Skeletal muscle satellite cell (primary cell): ENCODE measurements at regions not wholly inside any gene's neighbourhood (a gene's known extent, or its start where the extent isn't known, plus 50 kb on each side); places are given as distances from the start of the nearest gene placed in this dataset.

Source experiments
- H3K27me3 ChIP-seq: 2 replicates; pipeline ENCODE4 v1.7.0; 2013; ENCODE audit warnings: low read length; ENCODE audit not compliant: control insufficient read depth, insufficient read depth
- H3K36me3 ChIP-seq: 2 replicates; pipeline ENCODE4 v1.7.0; 2013; ENCODE audit warnings: mild to moderate bottlenecking, control low read depth, low read length; ENCODE audit not compliant: insufficient read depth
- H3K4me1 ChIP-seq: 2 replicates; pipeline ENCODE4 v1.7.0; 2013; ENCODE audit warnings: low read length; ENCODE audit not compliant: control insufficient read depth, insufficient read depth
- H3K4me2 ChIP-seq: 2 replicates; pipeline ENCODE4 v1.7.0; 2013; ENCODE audit warnings: mild to moderate bottlenecking, low read length
- H3K4me3 ChIP-seq: 2 replicates; pipeline ENCODE4 v1.7.0; 2013; ENCODE audit warnings: low read length
- H3K9ac ChIP-seq: 2 replicates; pipeline ENCODE4 v1.7.0; 2013; ENCODE audit warnings: mild to moderate bottlenecking, low read depth, low read length, moderate library complexity
- H3K9me3 ChIP-seq: replicated peaks from 2 replicates; pipeline ENCODE4 v1.7.0; 2013; ENCODE audit warnings: mild to moderate bottlenecking, control low read depth, low read length

DNA sequence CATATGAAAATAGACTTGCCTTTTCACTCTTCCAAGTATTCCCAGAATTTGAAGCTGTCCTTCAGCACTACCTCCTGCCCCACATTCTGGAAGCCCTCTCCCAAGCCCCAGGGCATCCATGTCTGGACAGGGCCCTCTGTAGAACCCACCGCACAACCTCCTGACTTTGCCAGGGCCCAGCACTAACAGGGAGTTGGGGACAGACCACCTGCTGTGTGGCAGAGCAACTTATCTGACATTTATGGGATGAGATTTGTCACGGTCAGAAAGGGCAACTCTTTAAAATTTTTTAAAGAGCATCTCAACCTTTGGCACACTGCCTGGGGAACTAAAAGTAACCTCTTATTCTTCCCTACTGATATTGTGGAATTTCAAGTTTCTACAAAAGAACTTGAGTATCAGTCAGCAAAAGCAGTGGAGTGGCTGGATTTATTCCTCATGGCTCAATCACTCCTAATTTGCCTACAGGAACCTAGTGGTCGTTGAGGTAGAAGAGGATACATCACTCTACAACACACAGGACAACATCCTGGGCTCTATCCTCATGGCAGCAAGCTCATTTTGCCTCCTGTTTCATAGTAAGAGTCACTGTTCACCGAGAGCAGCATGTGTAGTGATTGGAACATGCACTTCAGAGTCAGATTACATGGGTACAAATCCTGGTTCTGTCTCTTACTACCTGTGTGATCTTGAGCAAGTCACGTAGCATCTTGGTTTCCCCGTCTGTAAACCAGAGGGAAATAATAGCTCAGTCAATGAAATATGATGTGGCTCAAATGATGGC lies 285.3 kb downstream of the ENC1 start:
- Histone ChIP-seq H3K4me2 (no peak overlapping the region), H3K9ac (no peak overlapping the region), H3K36me3 (no peaks in the 10 kb centered on the region), H3K27me3 (peaks cover 3% of the 10 kb centered on the region), H3K4me3 (no peak overlapping the region), H3K4me1 (no peaks in the 10 kb centered on the region), H3K9me3 (no peaks in the 10 kb centered on the region)

DNA sequence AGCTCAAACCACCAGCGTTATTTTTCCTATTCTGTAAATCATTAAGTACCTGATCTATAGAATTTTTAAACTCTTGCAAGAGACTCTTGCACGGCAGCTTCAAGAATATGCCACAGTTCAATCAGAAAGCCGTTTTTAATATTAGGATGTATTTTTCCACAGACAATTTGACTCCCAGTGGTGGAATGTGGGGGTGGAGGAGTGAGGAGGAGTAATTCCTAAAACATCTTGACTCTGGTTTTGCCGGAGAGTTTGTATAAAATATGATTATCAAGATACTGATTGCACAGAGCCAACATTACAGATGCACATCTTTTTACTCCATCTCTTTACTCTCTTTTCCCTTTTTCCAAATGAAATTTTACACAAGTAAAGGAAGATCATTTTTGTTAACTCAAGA lies 288.3 kb downstream of the ENC1 start:
- peaks cover 3% of the 10 kb centered on the region for H3K27me3 ChIP-seq
- no peaks in the 10 kb centered on the region for H3K4me1 ChIP-seq
- no peaks in the 10 kb centered on the region for H3K9me3 ChIP-seq

DNA sequence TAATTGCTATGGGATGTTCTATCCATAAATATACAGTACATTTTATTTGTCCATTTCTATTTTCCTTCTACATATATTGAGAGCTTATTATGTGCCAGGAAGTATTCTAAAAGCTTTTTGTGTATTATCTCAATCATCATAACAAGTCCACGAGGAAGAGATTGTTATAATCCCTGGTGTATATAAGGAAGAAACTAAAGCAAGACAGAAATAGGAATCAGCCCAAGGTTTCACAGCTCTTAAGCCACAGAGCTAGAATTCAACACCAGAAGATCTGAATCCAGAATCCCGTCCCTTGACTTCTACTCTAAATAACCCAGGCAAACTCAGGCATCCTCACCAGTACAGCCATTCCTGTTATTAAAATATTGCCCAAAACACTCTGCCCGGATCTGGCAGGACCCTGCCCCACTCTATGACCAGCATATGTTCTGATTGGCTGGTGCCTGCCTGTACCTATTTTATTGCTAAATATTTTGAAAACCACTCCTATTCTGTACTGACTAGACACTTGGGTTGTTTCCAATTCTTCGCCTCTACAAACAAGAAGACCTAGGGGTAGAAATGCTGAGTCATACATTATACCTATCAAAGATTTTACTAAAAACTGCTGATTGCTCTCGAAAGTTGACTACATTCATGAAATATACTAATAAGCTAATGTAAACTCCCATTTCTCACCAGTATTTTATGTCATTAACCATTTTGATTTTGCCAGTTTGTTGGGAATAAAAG lies 297.4 kb downstream of the ENC1 start:
- H3K4me3 ChIP-seq: no peak overlapping the region
- H3K9me3 ChIP-seq: no peaks in the 10 kb centered on the region
- no peak overlapping the region for H3K9ac ChIP-seq
- no peaks in the 10 kb centered on the region for H3K4me1 ChIP-seq
- H3K36me3 ChIP-seq: no peaks in the 10 kb centered on the region
- H3K4me2 ChIP-seq: no peak overlapping the region
- H3K27me3 ChIP-seq: peaks cover 4% of the 10 kb centered on the region

More for the DNA sequence above, 288.3 kb downstream of the ENC1 start:
- H3K36me3 ChIP-seq: no peaks in the 10 kb centered on the region
- no peak overlapping the region for H3K9ac ChIP-seq
- no peak overlapping the region for H3K4me3 ChIP-seq
- H3K4me2 ChIP-seq: no peak overlapping the region

DNA sequence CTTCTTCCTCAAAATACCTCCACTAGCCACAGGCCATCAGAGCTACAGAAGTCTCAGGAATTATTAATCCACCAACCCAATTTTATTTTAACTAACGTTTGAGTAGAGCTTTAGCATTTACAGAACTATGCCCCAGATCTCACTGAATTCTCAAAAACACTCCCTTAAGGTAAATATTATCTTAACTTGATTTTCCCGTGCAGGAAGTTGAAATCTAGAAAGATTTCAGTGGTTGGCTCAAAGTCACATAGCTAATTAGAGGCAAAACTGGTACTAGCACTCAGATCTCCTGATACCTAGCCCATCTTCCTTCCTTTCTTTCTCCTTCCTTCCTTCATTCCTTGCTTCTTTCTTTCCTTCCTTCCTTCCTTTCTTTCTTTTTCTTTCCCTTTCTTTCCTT lies 298.3 kb downstream of the ENC1 start:
- Histone ChIP-seq H3K36me3 (no peaks in the 10 kb centered on the region), H3K27me3 (peaks cover 4% of the 10 kb centered on the region), H3K4me2 (no peak overlapping the region), H3K4me3 (no peak overlapping the region), H3K9ac (no peak overlapping the region), H3K9me3 (no peaks in the 10 kb centered on the region), H3K4me1 (no peaks in the 10 kb centered on the region)

DNA sequence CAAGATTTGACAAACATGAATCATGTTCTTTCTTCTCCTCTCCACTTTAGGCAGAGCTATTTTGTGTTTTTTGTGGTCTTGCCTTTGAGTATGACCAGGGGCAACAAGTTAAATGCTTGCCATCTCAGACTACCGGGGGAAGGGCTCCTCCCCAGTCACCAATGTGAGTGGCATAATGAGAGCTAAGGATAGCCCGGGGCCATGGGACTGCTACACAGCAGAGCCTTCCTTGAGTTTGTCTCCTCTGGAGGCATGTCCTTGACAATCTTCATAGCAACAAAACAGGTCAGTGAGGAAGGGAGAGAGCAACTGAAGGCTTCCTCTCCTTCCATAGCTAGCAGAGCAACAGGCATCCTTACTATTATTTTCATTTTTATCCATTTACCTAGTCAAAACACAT lies 299.3 kb downstream of the ENC1 start:
- Histone ChIP-seq H3K4me2 (no peak overlapping the region), H3K9ac (no peak overlapping the region), H3K4me1 (no peaks in the 10 kb centered on the region), H3K27me3 (peaks cover 4% of the 10 kb centered on the region), H3K4me3 (no peak overlapping the region), H3K9me3 (no peaks in the 10 kb centered on the region), H3K36me3 (no peaks in the 10 kb centered on the region)

DNA sequence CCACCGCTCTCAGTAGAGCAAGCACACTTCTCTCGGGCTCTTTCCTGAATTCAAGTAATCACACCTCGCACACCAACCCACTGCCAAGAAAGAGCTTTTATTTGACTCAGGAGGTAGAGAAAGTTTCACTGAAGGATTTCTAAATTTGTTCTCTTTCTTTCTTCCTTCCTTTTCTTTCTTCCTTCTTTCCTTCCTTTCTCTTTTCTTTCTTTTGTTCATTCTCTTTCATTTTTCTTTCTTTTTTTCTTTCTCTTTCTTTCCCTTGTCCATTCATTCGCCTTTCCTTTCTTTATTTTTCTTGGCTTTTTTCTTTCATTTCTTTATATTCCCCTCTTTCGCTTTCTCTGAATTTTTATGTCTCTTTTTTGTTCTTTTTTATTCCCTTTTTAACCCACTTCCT lies 300.1 kb downstream of the ENC1 start:
- no peaks in the 10 kb centered on the region for H3K36me3 ChIP-seq
- H3K4me2 ChIP-seq: no peak overlapping the region
- no peak overlapping the region for H3K4me3 ChIP-seq
- no peaks in the 10 kb centered on the region for H3K4me1 ChIP-seq
- no peak overlapping the region for H3K9ac ChIP-seq
- H3K9me3 ChIP-seq: no peaks in the 10 kb centered on the region
- peaks cover 4% of the 10 kb centered on the region for H3K27me3 ChIP-seq

DNA sequence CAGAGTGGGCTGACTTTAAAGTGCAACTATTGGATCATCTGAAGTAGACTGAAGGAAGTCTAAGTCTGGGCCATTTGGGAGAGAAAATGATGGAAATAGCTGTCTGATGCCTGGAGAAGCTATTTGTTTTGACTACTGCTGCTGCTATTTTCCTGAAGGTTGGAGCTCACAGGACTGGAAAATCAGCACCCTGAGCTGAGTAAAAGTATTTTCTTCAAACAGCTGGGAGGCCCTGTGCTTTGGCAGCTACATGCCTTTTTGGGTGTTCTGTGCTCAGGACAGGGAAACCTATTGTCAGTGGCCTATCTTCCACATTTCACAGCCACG lies 302.6 kb downstream of the ENC1 start:
- no peak overlapping the region for H3K9ac ChIP-seq
- no peaks in the 10 kb centered on the region for H3K4me1 ChIP-seq
- no peaks in the 10 kb centered on the region for H3K9me3 ChIP-seq
- H3K4me3 ChIP-seq: no peak overlapping the region
- no peak overlapping the region for H3K4me2 ChIP-seq
- H3K27me3 ChIP-seq: peaks cover 4% of the 10 kb centered on the region
- no peaks in the 10 kb centered on the region for H3K36me3 ChIP-seq

DNA sequence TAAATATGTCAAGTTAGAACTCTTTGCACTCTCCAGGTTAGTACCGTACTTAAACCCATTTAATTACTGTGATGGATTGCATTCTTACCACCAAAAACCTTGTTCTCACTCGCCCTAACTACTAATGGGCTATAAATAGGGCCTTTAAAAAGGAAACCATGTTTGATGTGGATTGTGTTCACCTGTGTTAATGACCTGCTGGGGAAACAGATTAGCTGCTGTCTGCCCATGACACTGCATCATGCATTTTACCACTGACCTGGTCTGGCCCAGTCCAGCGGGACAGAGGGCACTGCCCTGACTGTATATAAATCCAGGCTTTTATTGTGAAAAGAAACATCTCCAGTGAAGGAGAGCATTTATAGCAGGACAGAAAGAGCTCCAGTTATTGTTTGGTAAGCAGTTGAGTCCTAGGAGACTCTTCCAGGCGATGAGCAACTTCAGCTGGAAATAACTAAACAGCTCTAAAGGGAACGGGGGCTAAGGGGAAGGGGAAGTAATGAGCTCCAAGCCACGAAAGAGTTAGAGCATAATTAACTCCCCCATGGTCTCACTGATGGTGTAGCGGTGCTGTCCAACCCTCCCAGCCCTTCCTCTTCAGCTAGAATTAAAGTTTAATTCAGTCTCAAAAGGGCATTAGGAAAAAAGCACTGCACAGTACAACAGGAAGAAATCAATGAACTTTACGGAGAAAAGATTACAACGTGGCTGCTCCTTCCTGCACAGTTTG lies 303.1 kb downstream of the ENC1 start:
- no peak overlapping the region for H3K4me2 ChIP-seq
- no peak overlapping the region for H3K9ac ChIP-seq
- no peaks in the 10 kb centered on the region for H3K9me3 ChIP-seq
- H3K4me1 ChIP-seq: no peaks in the 10 kb centered on the region
- no peaks in the 10 kb centered on the region for H3K36me3 ChIP-seq
- peaks cover 4% of the 10 kb centered on the region for H3K27me3 ChIP-seq
- no peak overlapping the region for H3K4me3 ChIP-seq

DNA sequence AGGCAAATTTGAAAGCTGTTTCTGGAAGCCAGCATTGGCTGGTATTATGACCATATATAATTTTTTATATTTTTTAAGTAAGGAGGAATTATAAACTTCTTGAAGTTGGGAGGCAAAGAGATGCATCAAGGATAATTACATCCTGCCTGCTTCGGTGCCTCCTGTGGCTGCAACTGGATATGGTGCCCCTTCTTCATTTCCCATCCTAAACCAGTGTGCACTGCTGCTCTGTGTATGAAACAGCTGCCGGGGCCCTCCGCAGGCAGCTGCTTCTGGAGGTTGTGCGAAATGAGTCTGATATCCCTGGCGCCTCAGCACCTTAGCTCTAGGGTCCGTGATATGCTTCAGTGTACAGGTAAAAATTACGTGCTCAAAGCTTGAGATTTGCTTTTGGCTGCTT lies 304.2 kb downstream of the ENC1 start:
- Histone ChIP-seq H3K4me3 (no peak overlapping the region), H3K36me3 (no peaks in the 10 kb centered on the region), H3K9me3 (no peaks in the 10 kb centered on the region), H3K4me1 (no peaks in the 10 kb centered on the region), H3K4me2 (no peak overlapping the region), H3K27me3 (peaks cover 5% of the 10 kb centered on the region), H3K9ac (no peak overlapping the region)

DNA sequence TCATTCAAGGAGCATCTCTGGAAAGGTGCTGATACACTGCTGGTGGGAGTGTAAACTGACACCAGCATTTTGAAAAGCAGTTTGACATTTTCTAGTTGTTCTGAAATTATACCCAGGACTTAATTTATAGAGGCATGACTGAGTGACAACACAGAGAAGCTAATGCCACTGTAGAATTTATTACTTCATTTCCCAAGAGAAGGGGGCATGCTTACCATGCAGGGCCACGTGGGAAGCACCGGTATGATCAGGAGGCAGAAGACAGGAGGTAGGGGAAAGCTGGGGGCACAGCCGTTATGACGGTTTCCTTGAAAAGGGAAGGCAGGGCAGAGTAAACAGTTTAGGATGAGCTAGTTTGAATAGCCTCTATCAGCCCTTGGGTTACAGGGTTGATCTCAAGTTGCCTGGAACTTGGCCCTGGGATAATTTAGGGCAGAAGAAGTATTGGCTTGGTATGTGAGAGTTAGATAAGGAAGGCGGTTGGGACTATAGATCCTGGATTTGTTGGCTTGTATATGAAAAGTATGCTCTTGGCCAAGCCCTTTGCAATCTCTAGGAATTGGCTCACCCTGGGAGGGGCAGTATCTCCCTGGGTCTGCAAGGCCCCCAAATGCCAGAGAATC lies 305.7 kb downstream of the ENC1 start:
- no peaks in the 10 kb centered on the region for H3K9me3 ChIP-seq
- H3K9ac ChIP-seq: no peak overlapping the region
- no peak overlapping the region for H3K4me3 ChIP-seq
- H3K36me3 ChIP-seq: no peaks in the 10 kb centered on the region
- no peaks in the 10 kb centered on the region for H3K4me1 ChIP-seq
- peaks cover 3% of the 10 kb centered on the region for H3K27me3 ChIP-seq
- H3K4me2 ChIP-seq: no peak overlapping the region

DNA sequence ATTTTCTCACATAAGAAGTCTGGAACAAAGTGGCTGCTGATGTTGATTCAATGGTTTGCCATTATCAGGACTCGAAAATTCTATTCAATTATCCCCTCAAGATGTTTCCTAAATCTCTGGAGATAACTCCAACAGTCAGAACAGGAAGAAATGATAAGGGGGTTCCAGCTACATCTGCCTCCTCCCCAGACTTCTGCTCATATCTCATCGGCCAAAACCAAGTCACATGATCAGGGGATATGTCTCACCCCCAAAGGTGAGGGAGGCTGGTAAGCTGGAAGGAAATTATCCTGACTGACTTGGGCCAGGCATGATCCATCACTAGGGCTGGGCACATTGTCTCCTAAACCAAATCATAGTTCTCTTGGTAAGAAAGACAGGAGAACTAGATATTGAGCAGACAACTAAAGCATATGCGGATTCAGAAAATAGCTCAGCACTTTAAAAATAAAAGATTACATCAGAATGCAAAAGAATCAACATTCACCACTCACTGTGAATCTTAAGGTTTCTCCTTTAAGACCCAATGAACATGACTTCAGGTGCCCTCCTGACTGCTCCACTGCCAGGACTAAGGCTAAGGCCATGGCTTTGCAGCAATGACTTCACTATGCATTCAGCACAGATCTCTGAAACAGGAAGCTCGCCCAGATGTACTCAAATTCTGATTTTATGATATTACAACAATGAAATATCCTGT lies 306.3 kb downstream of the ENC1 start:
- no peak overlapping the region for H3K4me3 ChIP-seq
- no peak overlapping the region for H3K4me2 ChIP-seq
- peaks cover 3% of the 10 kb centered on the region for H3K27me3 ChIP-seq
- H3K9me3 ChIP-seq: no peaks in the 10 kb centered on the region
- H3K36me3 ChIP-seq: no peaks in the 10 kb centered on the region
- H3K4me1 ChIP-seq: no peaks in the 10 kb centered on the region
- no peak overlapping the region for H3K9ac ChIP-seq
